Posterior cingulate gyrus (tissue), 11 donors: ENCODE measurements at regions not wholly inside any gene's neighbourhood (a gene's known extent, or its start where the extent isn't known, plus 50 kb on each side); places are given as distances from the start of the nearest gene placed in this dataset.
"Not testable (repeated sequence)": the region's sequence is repeated elsewhere in the genome, so short reads cannot be mapped to it uniquely, and the experiment has no call there.

Experiments
- DNase-seq, 10 donors: peaks; one replicate each; pipeline versions ENCODE4 v3.0.0 to v3.0.0-alpha.2; 2020 to 2021; ENCODE audit warnings: mixed read lengths in 3 of 10
- intact Hi-C: fragments of 100-400 bp; cut with DNase I; formaldehyde crosslinking; loops from one replicate; pipeline ENCODE4 v1.15.1; 2023

GRCh38 chr15:88993662-88994061 lies 80.5 kb upstream of the MFGE8 start:
- DNase-seq: no peak
- intact Hi-C loops: no loop called here

- DNase-seq: no peak
- intact Hi-C loops: no loop called here
These were observed 81.1 kb upstream of the MFGE8 start for GRCh38 chr15:88994286-88994685.

GRCh38 chr15:88995449-88995848 lies 82.3 kb upstream of the MFGE8 start:
- no peak for DNase-seq
- intact Hi-C loops: no loop called here

GRCh38 chr15:88997531-88997930 lies 84.4 kb upstream of the MFGE8 start:
- intact Hi-C loops: no loop called here
- DNase-seq: no peak

GRCh38 chr15:88998980-88999713 lies 86.0 kb upstream of the MFGE8 start:
- intact Hi-C loops: no loop called here
- DNase-seq: no peak

GRCh38 chr15:89001708-89002275 lies 86.5 kb upstream of the ABHD2 start:
- intact Hi-C loops, DNase-seq: not testable (repeated sequence)

GRCh38 chr15:89002281-89002761 lies 85.9 kb upstream of the ABHD2 start:
- no peak for DNase-seq
- intact Hi-C loops: no loop called here

GRCh38 chr15:89002830-89003229 lies 85.4 kb upstream of the ABHD2 start:
- DNase-seq: no peak
- intact Hi-C loops: no loop called here

GRCh38 chr15:89003865-89004725 lies 84.2 kb upstream of the ABHD2 start:
- DNase-seq: peak in 4 of 10 donors; percentile 10 to 85 (median 30)
- intact Hi-C loops: loop anchor here (2.0 kb wide), 1 partner anchor 99 kb away; no protein-coding TSS in a partner anchor

- intact Hi-C loops: loop anchor here (2.0 kb wide), 1 partner anchor 100 kb away; no protein-coding TSS in a partner anchor
- no peak for DNase-seq
These were observed 83.6 kb upstream of the ABHD2 start for GRCh38 chr15:89004726-89005030.

- DNase-seq, intact Hi-C loops: not testable (repeated sequence)
These were observed 80.7 kb upstream of the ABHD2 start for GRCh38 chr15:89007527-89007926.

- intact Hi-C loops: no loop called here
- DNase-seq: no peak
These were observed 80.3 kb upstream of the ABHD2 start for GRCh38 chr15:89007989-89008388.

GRCh38 chr15:89009080-89009479 lies 79.2 kb upstream of the ABHD2 start:
- intact Hi-C loops: no loop called here
- DNase-seq: no peak

- intact Hi-C loops: loop anchor here (2.0 kb wide), 1 partner anchor 111 kb away; no protein-coding TSS in a partner anchor
- no peak for DNase-seq
These were observed 72.7 kb upstream of the ABHD2 start for GRCh38 chr15:89015412-89016097.

- intact Hi-C loops: loop anchor here (2.0 kb wide), 1 partner anchor 112 kb away; no protein-coding TSS in a partner anchor
These were observed 71.7 kb upstream of the ABHD2 start for GRCh38 chr15:89016549-89017041.

GRCh38 chr15:89017370-89018066 lies 70.7 kb upstream of the ABHD2 start:
- DNase-seq: peak; percentile 49 to 95 (median 76)
- intact Hi-C loops: loop anchor here (2.0 kb wide), 1 partner anchor 113 kb away; no protein-coding TSS in a partner anchor

More at GRCh38 chr15:89016549-89017041, 71.7 kb upstream of the ABHD2 start:
- peak in 4 of 10 donors; percentile 10 to 85 (median 20) for DNase-seq

- intact Hi-C loops: no loop called here
- DNase-seq: peak in 2 of 10 donors; percentile 2 to 86
These were observed 70.0 kb upstream of the ABHD2 start for GRCh38 chr15:89018207-89018606.

- intact Hi-C loops: no loop called here
- DNase-seq: no peak
These were observed 68.8 kb upstream of the ABHD2 start for GRCh38 chr15:89019436-89019835.

GRCh38 chr15:89021224-89021623 lies 67.0 kb upstream of the ABHD2 start:
- DNase-seq: no peak
- intact Hi-C loops: no loop called here
